ENCODE measurements at regions not wholly inside any gene's neighbourhood (a gene's known extent, or its start where the extent isn't known, plus 50 kb on each side); places are given as distances from the start of the nearest gene placed in this dataset.
A peak's percentile ranks its signal among the peaks of the same experiment; 100 is the strongest.

DNA sequence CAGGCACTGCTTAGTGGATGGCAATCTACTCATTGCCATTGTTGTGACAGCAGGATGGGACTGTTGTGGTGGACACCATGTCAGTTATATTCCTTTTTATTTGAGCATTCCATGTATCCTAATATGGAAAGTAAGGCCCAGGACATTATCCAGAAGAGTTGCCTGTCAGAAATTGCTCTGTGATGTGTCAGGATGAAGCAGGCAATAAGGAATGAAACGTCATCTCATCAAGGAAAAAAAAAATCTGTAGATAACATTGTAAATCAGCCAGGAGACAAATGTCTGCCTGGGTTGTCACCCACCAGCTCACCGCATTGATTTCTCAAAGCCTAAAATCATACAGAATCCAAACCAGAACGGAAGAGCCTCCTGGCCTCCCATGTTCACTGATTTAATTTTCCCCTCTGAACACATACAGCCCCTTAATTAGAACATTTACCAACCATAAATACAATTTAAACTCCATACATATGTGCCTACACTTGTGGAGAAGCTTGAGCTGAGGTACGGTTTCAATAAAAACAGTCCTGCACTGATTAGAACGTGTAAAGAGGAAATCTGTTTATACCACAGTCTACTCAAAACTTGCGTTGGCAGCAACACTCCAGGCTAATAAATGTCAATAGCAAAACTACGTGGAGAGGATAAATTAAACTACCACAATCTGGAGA lies 73.9 kb downstream of the FOXD1 start:
- no peak for DNase-seq (ENCODE audit: low spot score)

DNA sequence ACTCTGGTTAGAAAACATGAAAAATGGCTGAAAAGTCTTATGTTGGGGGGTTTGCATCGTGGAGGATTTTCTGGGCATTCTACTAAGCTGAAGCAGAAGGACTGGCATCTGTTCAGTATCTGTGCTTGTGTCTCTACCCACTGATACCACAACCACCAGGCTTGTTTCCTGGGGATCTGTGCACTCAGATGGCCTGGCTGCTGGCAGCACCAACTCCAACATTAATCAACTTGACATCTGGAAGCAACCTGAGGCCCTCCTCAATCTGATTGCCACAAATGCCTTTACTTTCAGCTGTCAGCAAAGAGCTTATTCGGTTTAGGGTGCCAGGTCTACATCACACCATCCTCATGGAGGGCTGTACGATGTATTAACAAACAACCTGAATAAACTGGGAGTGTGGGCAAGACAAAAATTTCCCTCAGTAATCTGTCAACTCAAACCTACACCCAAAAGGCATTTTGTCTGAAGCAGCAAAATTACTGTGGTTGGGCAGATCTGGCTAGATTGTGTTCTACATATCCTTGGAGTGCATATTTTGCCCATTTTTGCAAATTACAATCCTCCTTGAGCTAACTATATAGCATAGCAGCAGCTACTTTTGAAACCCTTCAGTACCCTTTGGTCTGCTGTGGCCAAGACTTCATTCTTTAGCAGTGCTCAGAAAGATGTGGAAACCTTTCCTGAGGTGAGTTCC lies 74.6 kb downstream of the FOXD1 start:
- no peak for DNase-seq (ENCODE audit: low spot score)

DNA sequence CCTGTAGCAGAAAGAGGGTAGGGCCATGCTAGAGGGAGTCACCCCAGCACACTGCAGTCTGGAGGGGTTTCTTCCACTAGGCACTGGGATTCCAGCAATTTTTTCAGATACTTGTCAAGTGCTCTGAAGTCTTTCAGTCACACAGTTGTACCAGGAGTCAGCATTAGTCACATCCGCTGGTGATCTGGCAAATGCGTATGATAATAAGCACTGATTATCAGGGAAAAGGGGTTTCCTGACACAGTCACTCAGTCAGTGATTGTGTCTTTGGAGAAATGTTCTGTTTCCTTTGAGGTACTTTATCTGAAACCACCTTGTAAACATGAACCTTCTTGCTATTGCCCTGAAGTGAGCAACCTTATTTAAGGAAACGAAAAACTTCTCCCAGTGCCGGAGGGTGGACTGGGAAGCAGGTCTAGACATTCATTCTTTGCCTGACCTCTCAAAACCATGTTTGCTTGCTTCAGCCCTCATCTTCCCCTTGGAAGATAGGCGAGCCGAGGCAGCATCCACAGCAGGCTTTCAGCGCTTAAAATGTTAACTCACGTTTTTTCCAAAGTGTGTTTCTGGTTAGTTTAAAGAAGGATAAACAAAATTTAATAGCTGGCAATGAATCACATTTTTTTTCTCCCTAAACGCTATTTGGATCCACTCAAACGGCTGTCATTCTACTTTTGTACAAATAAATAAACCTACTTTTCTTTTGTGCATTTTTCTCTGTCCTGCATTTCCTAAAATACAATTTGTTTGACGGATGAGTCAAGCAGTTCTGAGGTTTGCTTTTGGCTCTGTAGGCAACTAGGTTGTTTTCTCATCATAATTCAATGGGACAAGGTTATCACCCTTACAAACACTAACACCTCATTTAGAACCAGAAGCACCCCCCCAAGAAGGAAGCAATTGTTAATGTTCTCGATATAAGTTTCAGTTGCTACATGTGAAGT lies 77.7 kb downstream of the FOXD1 start:
- DNase-seq (ENCODE audit: low spot score), result peak; percentile 47

DNA sequence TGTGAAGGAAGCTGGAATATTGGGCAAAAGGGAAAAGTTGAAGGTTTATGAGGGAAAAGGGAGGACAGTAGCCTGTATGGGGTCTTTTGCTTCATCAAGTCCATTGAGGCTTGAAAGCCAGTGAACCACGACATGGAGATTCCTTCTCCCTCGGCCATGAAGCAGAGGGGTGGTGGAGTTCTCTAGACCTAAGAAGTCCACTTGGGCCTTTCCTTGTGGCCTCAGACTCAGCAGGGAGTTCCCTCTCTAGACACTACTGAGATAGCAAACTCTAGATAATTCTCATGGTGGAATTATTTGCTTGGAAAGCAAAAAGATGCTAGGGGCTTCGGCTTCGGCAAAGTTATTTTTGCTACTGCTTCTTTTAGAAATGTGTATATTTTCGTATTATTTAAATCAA lies 78.5 kb downstream of the FOXD1 start:
- DNase-seq (ENCODE audit: low spot score), result no peak

DNA sequence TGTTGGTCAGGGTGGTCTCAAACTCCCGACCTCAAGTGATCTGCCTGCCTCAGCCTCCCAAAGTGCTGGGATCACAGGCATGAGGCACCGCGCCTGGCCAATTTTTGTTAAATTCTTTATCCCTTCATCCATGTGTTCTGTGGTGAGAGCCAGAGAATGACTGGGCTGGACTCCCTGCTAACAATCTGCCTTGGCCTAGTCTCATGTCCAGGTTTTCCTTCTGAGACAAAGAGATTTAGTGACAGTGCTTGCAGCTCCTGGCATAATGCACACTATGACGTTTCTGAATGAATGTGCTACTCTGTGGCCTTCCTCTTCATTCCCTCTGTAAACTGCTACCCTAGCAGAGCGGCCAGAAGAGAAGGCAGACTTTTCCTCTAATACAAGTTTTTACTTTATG lies 79.3 kb downstream of the FOXD1 start:
- no peak for DNase-seq (ENCODE audit: low spot score)

DNA sequence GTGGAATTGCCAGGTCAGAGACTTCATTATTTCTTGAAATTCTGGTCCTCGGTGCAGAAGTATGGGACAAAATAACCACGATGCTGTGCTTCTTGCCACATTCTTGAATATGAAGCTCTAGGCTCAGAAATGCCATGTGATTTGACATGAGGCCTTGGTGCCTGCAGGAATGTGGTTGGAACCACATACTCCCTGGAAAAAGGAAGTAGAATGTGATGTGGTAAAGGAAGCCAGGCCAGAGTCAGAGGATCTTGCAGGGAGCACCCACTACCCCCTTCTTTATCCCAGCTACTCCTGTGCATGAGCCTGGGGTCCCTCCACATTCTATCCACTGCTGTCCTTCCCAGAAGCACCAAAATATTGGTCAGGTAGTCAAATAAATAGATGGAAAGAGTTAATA lies 80.9 kb downstream of the FOXD1 start:
- DNase-seq (ENCODE audit: low spot score), result no peak

DNA sequence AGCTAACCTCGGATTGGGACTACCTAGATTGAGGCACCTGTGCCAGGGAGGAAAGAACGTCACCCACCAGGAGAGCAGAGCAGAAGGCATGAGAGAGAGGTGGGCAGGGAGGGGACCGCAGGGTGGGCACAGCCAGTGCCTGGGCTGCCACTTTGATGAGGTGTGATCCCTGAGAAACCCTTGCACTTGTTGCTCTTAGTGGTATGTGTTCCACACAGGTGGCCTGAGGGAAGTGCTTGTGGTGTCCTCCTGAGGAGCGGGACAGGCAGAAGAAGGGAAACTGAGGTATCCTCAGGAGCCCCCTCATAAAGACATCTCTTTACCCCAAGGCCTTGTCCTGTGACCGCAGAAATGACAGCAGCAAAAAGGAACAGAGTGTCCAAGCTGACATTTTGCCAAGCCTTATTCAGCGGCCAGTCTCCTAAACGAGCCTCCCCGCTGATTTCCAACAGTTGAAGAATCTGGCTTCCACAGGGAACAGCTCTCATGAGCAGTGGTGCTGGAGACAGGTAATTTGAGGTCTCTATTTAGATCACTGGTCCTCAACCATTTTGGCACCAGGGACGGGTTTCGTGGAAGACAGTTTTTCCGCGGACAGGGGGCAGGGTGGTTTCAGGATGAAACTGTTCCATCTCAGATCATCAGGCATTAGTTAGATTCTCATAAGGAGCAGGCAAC lies 82.4 kb downstream of the FOXD1 start:
- no peak for DNase-seq (ENCODE audit: low spot score)

DNA sequence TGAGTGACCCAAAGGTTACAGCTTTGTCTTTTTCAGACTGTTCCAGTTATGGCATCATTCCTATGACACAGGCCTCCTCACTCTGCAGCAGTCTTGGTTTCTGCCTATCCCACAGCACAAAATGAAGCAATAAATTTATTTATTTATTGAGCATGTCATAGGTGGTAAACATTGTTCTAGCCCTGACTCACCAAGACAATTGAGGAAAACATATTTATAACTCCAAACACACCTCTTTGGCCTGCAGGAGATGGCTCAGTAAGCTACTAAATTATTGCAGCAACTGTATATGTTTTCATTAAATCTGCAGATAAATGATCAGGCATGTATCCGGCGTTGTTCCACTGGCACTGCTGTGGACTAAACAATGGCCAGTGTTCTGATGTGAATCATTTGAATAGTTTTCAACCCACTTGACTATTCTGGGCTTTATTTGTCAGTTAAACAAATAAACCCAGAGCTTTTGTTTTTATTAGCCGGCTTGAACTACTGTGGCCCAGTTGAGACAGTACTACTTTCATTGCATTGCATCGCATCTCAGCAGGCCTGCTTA lies 83.2 kb downstream of the FOXD1 start:
- DNase-seq (ENCODE audit: low spot score), result peak; percentile 45

DNA sequence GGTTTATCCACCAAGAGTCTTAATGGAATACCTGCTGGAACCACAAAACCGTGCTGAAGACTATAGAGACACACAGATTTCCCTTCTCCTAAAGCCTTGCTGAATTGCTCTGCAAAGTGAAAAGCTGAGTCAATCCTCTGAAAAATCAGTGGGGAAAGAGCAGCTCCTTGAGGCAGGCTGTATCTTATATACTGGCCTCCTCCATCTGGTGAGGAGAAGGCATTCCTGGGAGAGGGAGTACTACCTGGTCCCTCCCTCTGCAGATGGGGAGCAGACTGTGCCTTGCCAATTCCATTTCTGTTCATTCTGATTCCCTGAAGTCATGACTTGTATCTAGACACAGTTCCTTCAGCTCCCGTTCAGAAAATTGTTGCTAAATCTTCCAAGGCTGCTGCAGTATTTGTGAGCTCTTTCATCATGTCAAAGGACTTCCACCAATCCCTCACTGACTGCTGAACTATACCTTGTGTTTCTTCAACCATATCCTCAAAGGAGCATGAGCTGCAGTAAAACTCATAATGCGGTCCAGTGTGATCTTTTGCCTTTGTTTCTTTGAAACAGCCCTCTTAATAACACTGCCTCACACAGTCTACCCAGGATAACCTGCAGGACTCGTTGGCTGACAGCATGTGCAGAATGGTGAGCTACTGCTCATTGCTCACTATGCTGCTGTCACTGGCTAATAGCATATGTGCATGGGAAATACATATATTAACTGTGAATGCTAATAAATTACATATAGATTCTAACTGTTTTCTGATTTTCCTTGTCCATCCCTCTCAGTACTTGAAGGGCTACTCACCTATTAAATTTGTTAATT lies 84.5 kb downstream of the FOXD1 start:
- no peak for DNase-seq (ENCODE audit: low spot score)

DNA sequence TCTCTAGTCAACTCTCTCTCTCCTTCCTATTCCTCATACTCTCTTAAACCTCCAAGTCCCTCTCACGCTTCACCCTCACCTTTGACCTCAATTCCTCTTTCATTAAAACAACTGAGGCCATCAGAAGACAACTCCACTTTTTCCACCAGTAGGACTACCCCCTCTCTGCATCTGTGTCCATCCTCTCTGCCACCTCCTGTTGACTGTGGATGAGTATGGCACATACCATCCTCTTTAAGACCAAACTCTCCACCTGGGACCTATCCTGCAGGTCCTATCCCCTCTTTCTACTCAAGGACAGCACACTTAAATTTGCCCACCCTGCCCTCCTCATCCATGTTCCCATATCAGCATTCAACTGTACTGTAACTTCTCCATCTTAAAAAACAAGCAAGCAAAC lies 89.2 kb downstream of the FOXD1 start:
- no peak for DNase-seq (ENCODE audit: low spot score)

DNA sequence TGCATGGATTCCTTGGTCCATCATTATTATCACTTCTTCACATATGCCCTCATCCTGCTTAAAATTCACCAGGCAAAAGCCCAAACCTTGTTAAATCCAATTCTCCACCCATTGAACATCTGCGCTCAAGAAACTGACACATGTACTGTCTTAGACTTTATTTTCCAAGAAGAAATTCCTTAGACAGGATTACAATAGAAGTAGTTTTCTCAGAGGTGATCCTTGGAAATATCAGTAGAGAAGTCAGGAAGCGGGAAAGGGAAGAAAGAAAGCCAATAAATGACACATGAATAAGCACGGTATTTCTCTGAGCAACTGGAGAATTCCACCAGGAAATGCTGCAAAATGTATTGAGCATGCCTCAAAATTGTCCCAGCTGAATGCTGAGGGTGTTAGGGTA lies 90.2 kb downstream of the FOXD1 start:
- DNase-seq (ENCODE audit: low spot score), result no peak

DNA sequence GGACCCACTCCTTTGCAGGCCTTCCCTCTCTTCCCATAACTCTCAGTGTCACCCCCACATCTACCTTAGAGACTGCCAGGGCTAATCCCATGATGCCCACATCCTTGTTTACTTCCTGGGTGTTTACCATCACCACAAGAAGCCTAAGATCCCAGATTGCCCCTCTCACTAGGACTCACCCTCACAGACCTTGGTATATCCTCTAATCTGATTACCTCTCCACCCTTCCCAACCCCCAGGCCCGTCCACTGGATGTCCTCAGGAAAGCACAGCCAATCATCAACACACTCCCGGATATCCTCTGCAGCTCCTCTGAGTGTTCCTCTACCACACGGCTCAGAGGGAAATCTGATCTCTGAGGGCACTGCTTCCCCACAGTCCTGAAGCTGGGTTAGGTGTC lies 91.0 kb downstream of the FOXD1 start:
- no peak for DNase-seq (ENCODE audit: low spot score)

DNA sequence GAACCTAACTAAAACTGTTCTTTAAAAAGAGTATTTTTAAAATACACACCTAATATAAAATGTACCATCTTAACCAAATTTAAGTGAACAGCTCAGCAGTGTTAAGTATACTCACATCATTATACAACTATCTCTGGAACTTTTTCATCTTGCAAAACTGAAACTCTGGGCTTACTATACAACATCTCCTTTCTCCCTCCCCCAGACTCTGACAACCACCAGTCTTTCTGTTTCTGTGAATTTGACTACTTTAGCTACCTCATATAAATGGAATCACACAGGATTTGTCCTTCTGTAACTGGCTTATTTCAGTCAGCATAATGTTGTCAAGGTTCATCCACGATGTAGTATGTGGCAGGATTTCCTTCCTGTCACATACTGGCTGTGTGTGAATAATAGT lies 93.5 kb downstream of the FOXD1 start:
- DNase-seq (ENCODE audit: low spot score), result no peak

DNA sequence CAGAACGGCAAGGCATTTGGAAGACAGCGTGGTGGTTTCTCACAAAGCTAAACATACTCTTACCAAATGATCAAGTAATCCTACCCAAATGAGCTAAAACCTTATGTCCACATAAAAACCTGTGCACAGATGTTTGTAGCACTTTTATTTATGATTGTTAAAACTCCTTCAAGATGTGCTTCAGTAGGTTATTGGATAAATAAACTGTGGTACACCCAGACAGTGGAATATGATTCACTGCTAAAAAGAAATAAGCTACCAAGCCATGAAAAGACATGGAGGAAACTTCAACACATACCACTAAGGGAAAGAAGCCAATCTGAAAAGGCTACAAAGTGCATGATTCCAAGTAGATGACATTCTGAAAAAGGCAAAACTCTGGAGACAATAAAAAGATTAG lies 94.2 kb downstream of the FOXD1 start:
- DNase-seq (ENCODE audit: low spot score), result no peak

DNA sequence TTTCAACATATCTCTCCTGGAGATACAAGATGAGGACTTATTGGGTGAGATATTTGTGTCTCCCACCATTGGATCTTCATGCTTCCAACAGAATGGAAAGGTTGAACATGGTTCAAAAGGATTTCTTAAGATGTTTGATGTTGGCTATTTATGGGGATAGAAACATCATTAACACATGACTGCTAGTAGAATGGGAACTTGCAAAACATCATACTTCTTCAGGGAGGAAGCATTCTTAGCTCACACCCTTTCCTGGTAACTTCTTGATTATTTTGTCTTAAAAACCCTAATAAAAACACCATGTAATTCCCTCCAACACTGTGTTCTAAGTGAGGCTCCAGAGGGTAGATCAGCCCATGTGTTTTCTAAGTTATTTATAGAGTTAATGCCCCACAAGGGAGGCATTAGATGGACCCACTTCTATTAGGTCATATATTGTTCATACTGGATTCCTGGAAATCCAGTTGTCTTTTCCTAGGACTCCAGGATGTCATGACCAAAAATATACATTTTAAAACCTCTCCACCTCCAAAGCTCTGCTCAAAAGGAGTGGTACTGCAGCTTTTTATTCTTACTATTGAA lies 95.8 kb downstream of the FOXD1 start:
- no peak for DNase-seq (ENCODE audit: low spot score)

DNA sequence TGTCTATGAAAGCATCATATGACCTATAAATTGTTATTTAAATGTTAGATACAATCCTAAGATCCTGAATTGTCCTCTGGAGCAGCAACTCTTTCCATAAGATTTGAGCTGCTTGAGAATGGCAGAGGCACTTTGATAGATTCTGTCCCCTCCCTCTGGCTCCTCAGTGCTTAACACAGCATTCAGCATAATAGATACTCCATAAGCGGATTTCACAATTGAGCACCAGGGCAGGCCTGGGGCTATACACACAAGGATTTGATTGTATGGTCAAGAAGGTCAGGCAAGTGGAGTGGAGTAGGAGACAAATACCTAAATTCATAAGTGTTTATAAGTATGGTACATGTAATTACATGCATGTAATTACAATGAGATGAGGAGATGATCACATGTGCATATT lies 96.3 kb downstream of the FOXD1 start:
- no peak for DNase-seq (ENCODE audit: low spot score)

DNA sequence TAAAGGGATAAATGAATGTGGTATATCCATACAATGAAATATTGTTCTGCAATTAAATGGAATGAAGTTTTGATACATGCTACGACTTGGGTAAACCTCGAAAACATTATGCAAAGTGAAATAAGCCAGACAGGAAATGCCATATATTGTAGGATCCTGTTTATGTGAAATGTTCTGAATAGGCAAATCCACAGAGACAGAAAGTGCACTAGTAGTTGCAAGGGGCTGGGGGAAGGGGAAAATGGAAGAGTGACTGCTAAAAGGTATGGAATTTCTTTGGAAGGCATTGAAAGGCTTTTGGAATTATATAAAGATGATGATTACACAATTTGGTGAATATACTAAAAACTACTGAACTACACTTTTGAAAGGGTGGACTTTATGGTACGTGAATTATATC lies 97.0 kb downstream of the FOXD1 start:
- DNase-seq (ENCODE audit: low spot score), result no peak

DNA sequence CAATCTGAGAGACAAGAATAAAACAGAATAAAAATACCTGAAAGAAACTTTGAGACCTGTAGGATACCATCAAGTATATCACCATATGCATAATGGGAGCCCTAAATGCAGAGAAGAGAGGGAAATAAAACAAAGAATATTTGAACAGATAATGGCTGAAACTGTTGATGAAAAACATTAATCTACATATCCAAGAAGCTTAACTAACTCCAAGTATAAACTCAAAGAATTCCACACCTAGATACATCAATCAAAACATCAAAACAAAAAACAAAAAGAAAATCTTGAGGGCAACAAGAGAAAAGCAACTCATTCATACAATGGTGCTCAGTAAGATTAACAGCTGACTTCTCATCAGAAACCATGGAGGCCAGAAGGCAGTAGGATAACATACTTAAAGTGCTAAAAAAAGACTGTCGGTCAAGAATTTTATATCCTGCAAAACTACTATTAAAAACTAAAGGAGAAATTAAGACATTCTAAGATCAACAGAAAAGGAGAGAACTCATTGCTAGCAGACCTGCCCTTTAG lies 101.6 kb downstream of the FOXD1 start:
- no peak for DNase-seq (ENCODE audit: low spot score)

DNA sequence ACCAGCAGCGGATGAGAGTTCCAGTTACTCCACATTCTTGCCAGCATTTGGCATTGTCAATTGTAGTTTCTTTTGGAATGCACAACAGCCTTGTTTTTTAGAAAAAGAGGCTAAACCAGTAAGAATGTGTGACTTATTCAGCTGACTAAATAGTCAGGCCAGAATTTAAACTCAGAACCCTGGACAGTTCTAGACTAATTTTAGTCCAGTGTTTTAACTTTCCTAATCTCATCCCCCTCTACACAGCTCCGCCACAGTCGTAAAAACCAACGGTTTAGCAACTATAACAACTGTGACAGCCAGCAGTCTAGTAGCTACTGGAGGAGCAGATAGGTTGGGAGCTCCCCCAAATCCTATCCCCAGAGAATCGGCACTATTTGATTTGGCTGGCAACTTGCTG lies 103.7 kb downstream of the FOXD1 start:
- no peak for DNase-seq (ENCODE audit: low spot score)

DNA sequence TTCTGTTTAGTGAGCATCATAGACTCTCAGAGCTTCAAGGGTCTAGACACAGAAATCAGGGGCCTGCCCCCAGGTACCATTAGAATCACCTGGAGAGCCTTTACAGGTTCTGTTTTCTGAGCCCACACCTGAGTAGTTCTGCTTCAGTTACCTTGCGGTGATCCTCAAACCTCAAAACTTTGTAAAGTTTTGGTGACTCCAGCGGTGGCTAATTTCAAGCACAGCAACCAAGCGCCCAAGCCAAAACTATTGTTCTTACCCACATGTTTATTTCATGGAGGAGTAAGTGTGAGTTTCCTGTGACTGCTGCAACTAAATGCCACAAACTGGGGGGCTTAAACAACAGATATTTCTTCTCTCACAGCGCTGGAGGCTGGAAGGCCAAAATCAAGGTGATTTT lies 108.9 kb downstream of the FOXD1 start:
- no peak for DNase-seq (ENCODE audit: low spot score)

Measured in SW480 (cell line).